Natural killer cell (primary cell): ENCODE measurements at regions not wholly inside any gene's neighbourhood (a gene's known extent, or its start where the extent isn't known, plus 50 kb on each side); places are given as distances from the start of the nearest gene placed in this dataset.

ENCODE experiments used
- ATAC-seq, 3 donors: fragments of 150-1000 bp in 2 of 3; fragments of 200-7000 bp in 1 of 3; cut with Tn5 transposase; 1 replicate in 1 of 3; 2 replicates in 2 of 3; pipeline ENCODE4 v1.10.0; 2021; ENCODE audit warnings: mild to moderate bottlenecking in 2 of 3, moderate library complexity in 2 of 3
- DNase-seq, 2 donors: peaks; one replicate each; pipeline versions ENCODE4 v3.0.0 to v3.0.0-alpha.2; 2013 to 2021; ENCODE audit warnings: mixed read lengths in 1 of 2
- H3K27ac ChIP-seq: one replicate; pipeline ENCODE4 v1.5.1; 2013; ENCODE audit warnings: mild to moderate bottlenecking, low read length
- H3K27me3 ChIP-seq: one replicate; pipeline ENCODE4 v1.6.1; 2013; ENCODE audit warnings: low read length; ENCODE audit not compliant: control insufficient read depth, insufficient read depth
- H3K36me3 ChIP-seq: one replicate; pipeline ENCODE4 v1.6.1; 2013; ENCODE audit warnings: low read length; ENCODE audit not compliant: control insufficient read depth, insufficient read depth
- H3K4me1 ChIP-seq: one replicate; pipeline ENCODE4 v1.6.1; 2013; ENCODE audit warnings: low read length; ENCODE audit not compliant: control insufficient read depth, insufficient read depth
- H3K4me3 ChIP-seq: one replicate; pipeline ENCODE4 v1.5.1; 2013; ENCODE audit warnings: low read length
- H3K9me3 ChIP-seq: one replicate; pipeline ENCODE4 v1.6.1; 2013; ENCODE audit warnings: low read length; ENCODE audit not compliant: control insufficient read depth, insufficient read depth
- H3K27ac Mint-ChIP-seq, 2 donors: one replicate each; pipeline ENCODE4 v1.8.0; 2022; ENCODE audit warnings: mild to moderate bottlenecking in 2 of 2, mixed read lengths in 2 of 2, moderate library complexity in 1 of 2
- H3K27me3 Mint-ChIP-seq, 2 donors: one replicate each; pipeline ENCODE4 v1.8.0; 2022; ENCODE audit warnings: low read depth in 2 of 2, mixed read lengths in 2 of 2
- H3K36me3 Mint-ChIP-seq: one replicate; pipeline ENCODE4 v1.8.0; 2022; ENCODE audit warnings: mixed read lengths
- H3K4me1 Mint-ChIP-seq, 2 donors: one replicate each; pipeline ENCODE4 v1.8.0; 2022; ENCODE audit warnings: mixed read lengths in 2 of 2
- H3K4me3 Mint-ChIP-seq: one replicate; pipeline ENCODE4 v1.8.0; 2022; ENCODE audit warnings: mild to moderate bottlenecking, moderate library complexity, mixed read lengths
- H3K9me3 Mint-ChIP-seq, 2 donors: one replicate each; pipeline ENCODE4 v1.8.0; 2022; ENCODE audit warnings: mixed read lengths in 2 of 2
- WGBS: methylation state at CpG from one replicate; pipeline ENCODE4 v1.1.7; 2013; ENCODE audit warnings: missing lambda C conversion rate; ENCODE audit not compliant: insufficient coverage; 5-methylcytosine and 5-hydroxymethylcytosine counted together
- intact Hi-C: fragments of 100-400 bp; cut with micrococcal nuclease; formaldehyde crosslinking; loops from one replicate; pipeline ENCODE4 v1.14.2; 2022
- TF ChIP-seq, protein P1 (sequence below): fragments of 200-600 bp; IDR thresholded peaks from one replicate; pipeline ENCODE4 v1.8.0; 2022; ENCODE audit warnings: antibody characterized with exemption

DNA sequence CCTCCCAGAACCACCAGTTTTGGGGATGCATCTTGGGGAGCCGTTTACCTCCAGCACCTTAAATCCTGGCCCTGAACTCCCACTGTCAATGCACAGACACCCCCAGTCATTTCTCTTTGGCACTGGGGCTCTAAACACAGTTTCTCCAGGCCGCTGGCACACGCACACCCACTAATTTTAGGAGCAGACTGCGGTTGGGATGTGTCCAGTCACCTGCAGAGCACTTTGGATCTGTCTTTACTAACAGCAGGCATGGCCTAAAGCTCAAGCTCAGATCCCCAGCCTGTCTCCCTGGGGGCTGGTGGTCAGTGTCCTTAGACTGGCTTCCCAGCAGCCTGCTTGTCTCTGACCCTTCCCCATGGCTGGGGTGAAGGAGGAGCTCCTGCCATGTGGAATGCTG is 49.9 kb downstream of the SYNE3 start:
- Histone ChIP-seq H3K27ac (no peak overlapping the region), H3K4me1 (peaks cover 28% of the 10 kb centered on the region), H3K4me3 (no peak overlapping the region), H3K36me3 (peaks cover 34% of the 10 kb centered on the region), H3K27me3 (no peaks in the 10 kb centered on the region), H3K9me3 (no peaks in the 10 kb centered on the region)
- no peaks in the 10 kb centered on the region for H3K27me3 Mint-ChIP-seq
- ATAC-seq: no peak
- no peak for DNase-seq
- TF ChIP-seq, protein P1, sequence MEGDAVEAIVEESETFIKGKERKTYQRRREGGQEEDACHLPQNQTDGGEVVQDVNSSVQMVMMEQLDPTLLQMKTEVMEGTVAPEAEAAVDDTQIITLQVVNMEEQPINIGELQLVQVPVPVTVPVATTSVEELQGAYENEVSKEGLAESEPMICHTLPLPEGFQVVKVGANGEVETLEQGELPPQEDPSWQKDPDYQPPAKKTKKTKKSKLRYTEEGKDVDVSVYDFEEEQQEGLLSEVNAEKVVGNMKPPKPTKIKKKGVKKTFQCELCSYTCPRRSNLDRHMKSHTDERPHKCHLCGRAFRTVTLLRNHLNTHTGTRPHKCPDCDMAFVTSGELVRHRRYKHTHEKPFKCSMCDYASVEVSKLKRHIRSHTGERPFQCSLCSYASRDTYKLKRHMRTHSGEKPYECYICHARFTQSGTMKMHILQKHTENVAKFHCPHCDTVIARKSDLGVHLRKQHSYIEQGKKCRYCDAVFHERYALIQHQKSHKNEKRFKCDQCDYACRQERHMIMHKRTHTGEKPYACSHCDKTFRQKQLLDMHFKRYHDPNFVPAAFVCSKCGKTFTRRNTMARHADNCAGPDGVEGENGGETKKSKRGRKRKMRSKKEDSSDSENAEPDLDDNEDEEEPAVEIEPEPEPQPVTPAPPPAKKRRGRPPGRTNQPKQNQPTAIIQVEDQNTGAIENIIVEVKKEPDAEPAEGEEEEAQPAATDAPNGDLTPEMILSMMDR: no peak
- H3K9me3 Mint-ChIP-seq: no peaks in the 10 kb centered on the region
- peaks cover 10 to 25% of the 10 kb centered on the region in 2 donors for H3K4me1 Mint-ChIP-seq
- intact Hi-C loops: no loop called here
- no peaks in the 10 kb centered on the region for H3K36me3 Mint-ChIP-seq
- no peak overlapping the region for H3K27ac Mint-ChIP-seq
- WGBS: 83% methylated on average over 4 of the region's 4 CpGs
- H3K4me3 Mint-ChIP-seq: no peak overlapping the region

DNA sequence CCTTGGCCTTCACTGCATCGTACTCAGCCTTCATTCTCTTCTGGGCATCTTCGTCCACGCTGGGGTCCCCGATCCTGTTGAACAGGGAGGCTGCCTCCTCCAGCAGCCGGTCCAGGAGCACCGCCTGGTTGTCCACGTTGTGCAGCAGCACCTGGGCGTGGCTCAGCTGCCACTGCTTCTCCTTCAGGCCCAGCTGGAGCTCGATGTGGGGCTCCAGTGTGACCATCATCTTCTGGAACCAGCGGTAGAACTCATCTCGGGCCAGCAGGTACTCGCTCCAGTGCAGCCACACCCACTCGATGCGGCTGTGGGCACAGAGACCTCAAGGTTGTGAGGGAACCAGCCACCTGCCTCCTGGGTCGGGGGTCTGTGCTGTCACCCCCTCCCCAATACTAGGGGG is 50.5 kb downstream of the SYNE3 start:
- H3K27me3 Mint-ChIP-seq: no peaks in the 10 kb centered on the region
- 93% methylated on average over 15 of the region's 15 CpGs for WGBS

DNA sequence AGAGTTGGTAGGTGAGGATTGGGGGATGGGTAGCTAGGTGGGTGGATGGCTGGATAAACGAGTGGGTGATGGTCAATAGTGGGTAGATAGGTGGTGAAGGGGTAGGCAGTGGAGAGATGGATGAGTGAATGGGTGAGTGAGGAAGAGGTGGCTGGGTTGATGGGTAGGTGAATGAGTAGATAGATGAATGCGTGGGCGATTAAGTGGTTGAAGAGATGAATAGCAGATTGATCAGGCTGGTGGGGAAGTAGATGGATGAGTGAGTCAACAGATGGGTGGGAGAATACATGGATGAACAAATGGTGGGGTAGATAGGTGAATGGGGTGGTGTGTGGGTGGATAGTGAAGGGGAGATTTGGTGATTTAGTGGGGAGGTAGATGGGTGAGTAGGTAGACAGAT is 51.1 kb downstream of the SYNE3 start:
- Histone ChIP-seq H3K4me3 (no peak overlapping the region), H3K4me1 (peaks cover 28% of the 10 kb centered on the region), H3K36me3 (peaks cover 33% of the 10 kb centered on the region), H3K27me3 (no peaks in the 10 kb centered on the region), H3K9me3 (no peaks in the 10 kb centered on the region), H3K27ac (no peak overlapping the region)
- no peaks in the 10 kb centered on the region for H3K36me3 Mint-ChIP-seq
- H3K9me3 Mint-ChIP-seq: no peaks in the 10 kb centered on the region
- 92% methylated on average over 3 of the region's 3 CpGs for WGBS
- TF ChIP-seq, protein P1: no peak
- H3K4me3 Mint-ChIP-seq: no peak overlapping the region
- peak overlapping the region in 1 of 2 donors; percentile 1 for H3K27ac Mint-ChIP-seq
- ATAC-seq (no peak), DNase-seq (no peak)
- intact Hi-C loops: no loop called here
- H3K27me3 Mint-ChIP-seq: no peaks in the 10 kb centered on the region
- H3K4me1 Mint-ChIP-seq: peaks cover 10 to 25% of the 10 kb centered on the region in 2 donors

More for the DNA sequence above, 50.5 kb downstream of the SYNE3 start:
- no peak overlapping the region for H3K4me3 Mint-ChIP-seq
- DNase-seq (no peak), ATAC-seq (no peak)
- H3K27me3 ChIP-seq: no peaks in the 10 kb centered on the region
- H3K4me1 ChIP-seq: peaks cover 28% of the 10 kb centered on the region
- intact Hi-C loops: no loop called here
- no peak overlapping the region for H3K27ac Mint-ChIP-seq
- H3K4me3 ChIP-seq: no peak overlapping the region
- TF ChIP-seq, protein P1: no peak
- H3K36me3 ChIP-seq: peaks cover 35% of the 10 kb centered on the region
- H3K27ac ChIP-seq: no peak overlapping the region
- H3K4me1 Mint-ChIP-seq: peaks cover 10 to 25% of the 10 kb centered on the region in 2 donors
- no peaks in the 10 kb centered on the region for H3K36me3 Mint-ChIP-seq
- H3K9me3 ChIP-seq: no peaks in the 10 kb centered on the region
- H3K9me3 Mint-ChIP-seq: no peaks in the 10 kb centered on the region

DNA sequence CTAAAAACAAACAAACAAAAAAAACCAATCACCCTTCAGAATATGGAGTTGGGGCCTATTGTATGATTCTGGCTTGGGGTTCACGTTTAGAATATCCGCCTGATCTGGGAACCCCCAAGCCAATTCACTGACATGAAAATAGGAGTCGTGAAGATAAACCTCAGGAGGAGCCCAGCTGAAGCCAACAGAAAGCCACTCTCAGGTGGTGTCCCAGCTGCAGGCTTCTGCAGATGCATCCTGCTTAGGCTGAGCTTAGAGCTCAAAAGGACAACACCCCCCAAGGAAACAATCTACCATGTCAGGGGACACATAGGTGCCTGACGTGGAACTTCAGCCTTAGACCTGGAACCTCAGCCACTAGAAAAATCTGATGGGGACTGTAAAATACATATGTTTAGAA is 51.9 kb downstream of the SYNE3 start:
- Mint-ChIP-seq H3K27me3 (no peaks in the 10 kb centered on the region), H3K9me3 (no peaks in the 10 kb centered on the region), H3K4me1 (peaks cover 10 to 25% of the 10 kb centered on the region in 2 donors), H3K27ac (peak overlapping the region in 1 of 2 donors; percentile 1), H3K36me3 (no peaks in the 10 kb centered on the region), H3K4me3 (no peak overlapping the region)
- no peaks in the 10 kb centered on the region for H3K9me3 ChIP-seq
- no peaks in the 10 kb centered on the region for H3K27me3 ChIP-seq
- H3K36me3 ChIP-seq: peaks cover 31% of the 10 kb centered on the region
- peaks cover 28% of the 10 kb centered on the region for H3K4me1 ChIP-seq
- TF ChIP-seq, protein P1: no peak
- no peak overlapping the region for H3K27ac ChIP-seq
- no peak overlapping the region for H3K4me3 ChIP-seq
- intact Hi-C loops: no loop called here
- ATAC-seq (no peak), DNase-seq (peak in 1 of 2 donors; percentile 39)
- 73% methylated on average over 4 of the region's 4 CpGs for WGBS
